K562 (cell line): ENCODE measurements at regions not wholly inside any gene's neighbourhood (a gene's known extent, or its start where the extent isn't known, plus 50 kb on each side); places are given as distances from the start of the nearest gene placed in this dataset.

Source experiments
- CEBPG ChIP-seq, 3 experiments: fragments of 200-800 bp in 1 of 3; sonication (Bioruptor generic) in 1 of 3; sonication (generic) in 1 of 3; formaldehyde crosslinking in 1 of 3; IDR thresholded peaks in 2 of 3; conservative IDR thresholded peaks in 1 of 3; 2 replicates each; pipeline versions ENCODE4 v1.6.1 to v1.8.0; 2016 to 2022; ENCODE audit warnings: missing compliant biosample characterization in 2 of 3, missing genetic modification characterization in 2 of 3, mild to moderate bottlenecking in 1 of 3, missing genetic modification reagents in 1 of 3
- PCBP1 ChIP-seq: fragments of 200-400 bp; formaldehyde crosslinking; IDR thresholded peaks from 2 replicates; pipeline ENCODE4 v1.6.1; 2018; ENCODE audit warnings: mild to moderate bottlenecking, low read depth, low read length; ENCODE audit not compliant: poor library complexity, severe bottlenecking
- ZBTB43 ChIP-seq: sonication (generic); formaldehyde crosslinking; IDR thresholded peaks from 2 replicates; pipeline ENCODE4 v1.8.0; 2023; ENCODE audit warnings: mild to moderate bottlenecking, missing genetic modification reagents
- TF ChIP-seq, protein P1 (sequence below): fragments of 200-600 bp; sonication (generic); IDR thresholded peaks from one replicate; pipeline ENCODE4 v1.6.1; 2012; ENCODE audit warnings: mild to moderate bottlenecking, low read depth, low read length, inconsistent platforms
- TF ChIP-seq, protein P2 (sequence below), 2 experiments: fragments of 450-650 bp; IDR thresholded peaks; 2 replicates each; pipeline ENCODE4 v1.6.1; 2016; ENCODE audit warnings: mild to moderate bottlenecking in 2 of 2, borderline replicate concordance in 1 of 2, low read depth in 1 of 2, moderate library complexity in 1 of 2

- TF ChIP-seq, protein P1, sequence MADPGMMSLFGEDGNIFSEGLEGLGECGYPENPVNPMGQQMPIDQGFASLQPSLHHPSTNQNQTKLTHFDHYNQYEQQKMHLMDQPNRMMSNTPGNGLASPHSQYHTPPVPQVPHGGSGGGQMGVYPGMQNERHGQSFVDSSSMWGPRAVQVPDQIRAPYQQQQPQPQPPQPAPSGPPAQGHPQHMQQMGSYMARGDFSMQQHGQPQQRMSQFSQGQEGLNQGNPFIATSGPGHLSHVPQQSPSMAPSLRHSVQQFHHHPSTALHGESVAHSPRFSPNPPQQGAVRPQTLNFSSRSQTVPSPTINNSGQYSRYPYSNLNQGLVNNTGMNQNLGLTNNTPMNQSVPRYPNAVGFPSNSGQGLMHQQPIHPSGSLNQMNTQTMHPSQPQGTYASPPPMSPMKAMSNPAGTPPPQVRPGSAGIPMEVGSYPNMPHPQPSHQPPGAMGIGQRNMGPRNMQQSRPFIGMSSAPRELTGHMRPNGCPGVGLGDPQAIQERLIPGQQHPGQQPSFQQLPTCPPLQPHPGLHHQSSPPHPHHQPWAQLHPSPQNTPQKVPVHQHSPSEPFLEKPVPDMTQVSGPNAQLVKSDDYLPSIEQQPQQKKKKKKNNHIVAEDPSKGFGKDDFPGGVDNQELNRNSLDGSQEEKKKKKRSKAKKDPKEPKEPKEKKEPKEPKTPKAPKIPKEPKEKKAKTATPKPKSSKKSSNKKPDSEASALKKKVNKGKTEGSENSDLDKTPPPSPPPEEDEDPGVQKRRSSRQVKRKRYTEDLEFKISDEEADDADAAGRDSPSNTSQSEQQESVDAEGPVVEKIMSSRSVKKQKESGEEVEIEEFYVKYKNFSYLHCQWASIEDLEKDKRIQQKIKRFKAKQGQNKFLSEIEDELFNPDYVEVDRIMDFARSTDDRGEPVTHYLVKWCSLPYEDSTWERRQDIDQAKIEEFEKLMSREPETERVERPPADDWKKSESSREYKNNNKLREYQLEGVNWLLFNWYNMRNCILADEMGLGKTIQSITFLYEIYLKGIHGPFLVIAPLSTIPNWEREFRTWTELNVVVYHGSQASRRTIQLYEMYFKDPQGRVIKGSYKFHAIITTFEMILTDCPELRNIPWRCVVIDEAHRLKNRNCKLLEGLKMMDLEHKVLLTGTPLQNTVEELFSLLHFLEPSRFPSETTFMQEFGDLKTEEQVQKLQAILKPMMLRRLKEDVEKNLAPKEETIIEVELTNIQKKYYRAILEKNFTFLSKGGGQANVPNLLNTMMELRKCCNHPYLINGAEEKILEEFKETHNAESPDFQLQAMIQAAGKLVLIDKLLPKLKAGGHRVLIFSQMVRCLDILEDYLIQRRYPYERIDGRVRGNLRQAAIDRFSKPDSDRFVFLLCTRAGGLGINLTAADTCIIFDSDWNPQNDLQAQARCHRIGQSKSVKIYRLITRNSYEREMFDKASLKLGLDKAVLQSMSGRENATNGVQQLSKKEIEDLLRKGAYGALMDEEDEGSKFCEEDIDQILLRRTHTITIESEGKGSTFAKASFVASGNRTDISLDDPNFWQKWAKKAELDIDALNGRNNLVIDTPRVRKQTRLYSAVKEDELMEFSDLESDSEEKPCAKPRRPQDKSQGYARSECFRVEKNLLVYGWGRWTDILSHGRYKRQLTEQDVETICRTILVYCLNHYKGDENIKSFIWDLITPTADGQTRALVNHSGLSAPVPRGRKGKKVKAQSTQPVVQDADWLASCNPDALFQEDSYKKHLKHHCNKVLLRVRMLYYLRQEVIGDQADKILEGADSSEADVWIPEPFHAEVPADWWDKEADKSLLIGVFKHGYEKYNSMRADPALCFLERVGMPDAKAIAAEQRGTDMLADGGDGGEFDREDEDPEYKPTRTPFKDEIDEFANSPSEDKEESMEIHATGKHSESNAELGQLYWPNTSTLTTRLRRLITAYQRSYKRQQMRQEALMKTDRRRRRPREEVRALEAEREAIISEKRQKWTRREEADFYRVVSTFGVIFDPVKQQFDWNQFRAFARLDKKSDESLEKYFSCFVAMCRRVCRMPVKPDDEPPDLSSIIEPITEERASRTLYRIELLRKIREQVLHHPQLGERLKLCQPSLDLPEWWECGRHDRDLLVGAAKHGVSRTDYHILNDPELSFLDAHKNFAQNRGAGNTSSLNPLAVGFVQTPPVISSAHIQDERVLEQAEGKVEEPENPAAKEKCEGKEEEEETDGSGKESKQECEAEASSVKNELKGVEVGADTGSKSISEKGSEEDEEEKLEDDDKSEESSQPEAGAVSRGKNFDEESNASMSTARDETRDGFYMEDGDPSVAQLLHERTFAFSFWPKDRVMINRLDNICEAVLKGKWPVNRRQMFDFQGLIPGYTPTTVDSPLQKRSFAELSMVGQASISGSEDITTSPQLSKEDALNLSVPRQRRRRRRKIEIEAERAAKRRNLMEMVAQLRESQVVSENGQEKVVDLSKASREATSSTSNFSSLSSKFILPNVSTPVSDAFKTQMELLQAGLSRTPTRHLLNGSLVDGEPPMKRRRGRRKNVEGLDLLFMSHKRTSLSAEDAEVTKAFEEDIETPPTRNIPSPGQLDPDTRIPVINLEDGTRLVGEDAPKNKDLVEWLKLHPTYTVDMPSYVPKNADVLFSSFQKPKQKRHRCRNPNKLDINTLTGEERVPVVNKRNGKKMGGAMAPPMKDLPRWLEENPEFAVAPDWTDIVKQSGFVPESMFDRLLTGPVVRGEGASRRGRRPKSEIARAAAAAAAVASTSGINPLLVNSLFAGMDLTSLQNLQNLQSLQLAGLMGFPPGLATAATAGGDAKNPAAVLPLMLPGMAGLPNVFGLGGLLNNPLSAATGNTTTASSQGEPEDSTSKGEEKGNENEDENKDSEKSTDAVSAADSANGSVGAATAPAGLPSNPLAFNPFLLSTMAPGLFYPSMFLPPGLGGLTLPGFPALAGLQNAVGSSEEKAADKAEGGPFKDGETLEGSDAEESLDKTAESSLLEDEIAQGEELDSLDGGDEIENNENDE: no peak
- TF ChIP-seq ZBTB43: no peak
- no peak for TF ChIP-seq CEBPG (CRISPR knock-in tag; IDR thresholded peaks at IDR 0.05)
- TF ChIP-seq CEBPG (tag; conservative IDR thresholded peaks at IDR 0.05 in 1 of 2, IDR thresholded peaks at IDR 0.05 in 1 of 2): no peak
- no peak for TF ChIP-seq PCBP1
- TF ChIP-seq, protein P2, sequence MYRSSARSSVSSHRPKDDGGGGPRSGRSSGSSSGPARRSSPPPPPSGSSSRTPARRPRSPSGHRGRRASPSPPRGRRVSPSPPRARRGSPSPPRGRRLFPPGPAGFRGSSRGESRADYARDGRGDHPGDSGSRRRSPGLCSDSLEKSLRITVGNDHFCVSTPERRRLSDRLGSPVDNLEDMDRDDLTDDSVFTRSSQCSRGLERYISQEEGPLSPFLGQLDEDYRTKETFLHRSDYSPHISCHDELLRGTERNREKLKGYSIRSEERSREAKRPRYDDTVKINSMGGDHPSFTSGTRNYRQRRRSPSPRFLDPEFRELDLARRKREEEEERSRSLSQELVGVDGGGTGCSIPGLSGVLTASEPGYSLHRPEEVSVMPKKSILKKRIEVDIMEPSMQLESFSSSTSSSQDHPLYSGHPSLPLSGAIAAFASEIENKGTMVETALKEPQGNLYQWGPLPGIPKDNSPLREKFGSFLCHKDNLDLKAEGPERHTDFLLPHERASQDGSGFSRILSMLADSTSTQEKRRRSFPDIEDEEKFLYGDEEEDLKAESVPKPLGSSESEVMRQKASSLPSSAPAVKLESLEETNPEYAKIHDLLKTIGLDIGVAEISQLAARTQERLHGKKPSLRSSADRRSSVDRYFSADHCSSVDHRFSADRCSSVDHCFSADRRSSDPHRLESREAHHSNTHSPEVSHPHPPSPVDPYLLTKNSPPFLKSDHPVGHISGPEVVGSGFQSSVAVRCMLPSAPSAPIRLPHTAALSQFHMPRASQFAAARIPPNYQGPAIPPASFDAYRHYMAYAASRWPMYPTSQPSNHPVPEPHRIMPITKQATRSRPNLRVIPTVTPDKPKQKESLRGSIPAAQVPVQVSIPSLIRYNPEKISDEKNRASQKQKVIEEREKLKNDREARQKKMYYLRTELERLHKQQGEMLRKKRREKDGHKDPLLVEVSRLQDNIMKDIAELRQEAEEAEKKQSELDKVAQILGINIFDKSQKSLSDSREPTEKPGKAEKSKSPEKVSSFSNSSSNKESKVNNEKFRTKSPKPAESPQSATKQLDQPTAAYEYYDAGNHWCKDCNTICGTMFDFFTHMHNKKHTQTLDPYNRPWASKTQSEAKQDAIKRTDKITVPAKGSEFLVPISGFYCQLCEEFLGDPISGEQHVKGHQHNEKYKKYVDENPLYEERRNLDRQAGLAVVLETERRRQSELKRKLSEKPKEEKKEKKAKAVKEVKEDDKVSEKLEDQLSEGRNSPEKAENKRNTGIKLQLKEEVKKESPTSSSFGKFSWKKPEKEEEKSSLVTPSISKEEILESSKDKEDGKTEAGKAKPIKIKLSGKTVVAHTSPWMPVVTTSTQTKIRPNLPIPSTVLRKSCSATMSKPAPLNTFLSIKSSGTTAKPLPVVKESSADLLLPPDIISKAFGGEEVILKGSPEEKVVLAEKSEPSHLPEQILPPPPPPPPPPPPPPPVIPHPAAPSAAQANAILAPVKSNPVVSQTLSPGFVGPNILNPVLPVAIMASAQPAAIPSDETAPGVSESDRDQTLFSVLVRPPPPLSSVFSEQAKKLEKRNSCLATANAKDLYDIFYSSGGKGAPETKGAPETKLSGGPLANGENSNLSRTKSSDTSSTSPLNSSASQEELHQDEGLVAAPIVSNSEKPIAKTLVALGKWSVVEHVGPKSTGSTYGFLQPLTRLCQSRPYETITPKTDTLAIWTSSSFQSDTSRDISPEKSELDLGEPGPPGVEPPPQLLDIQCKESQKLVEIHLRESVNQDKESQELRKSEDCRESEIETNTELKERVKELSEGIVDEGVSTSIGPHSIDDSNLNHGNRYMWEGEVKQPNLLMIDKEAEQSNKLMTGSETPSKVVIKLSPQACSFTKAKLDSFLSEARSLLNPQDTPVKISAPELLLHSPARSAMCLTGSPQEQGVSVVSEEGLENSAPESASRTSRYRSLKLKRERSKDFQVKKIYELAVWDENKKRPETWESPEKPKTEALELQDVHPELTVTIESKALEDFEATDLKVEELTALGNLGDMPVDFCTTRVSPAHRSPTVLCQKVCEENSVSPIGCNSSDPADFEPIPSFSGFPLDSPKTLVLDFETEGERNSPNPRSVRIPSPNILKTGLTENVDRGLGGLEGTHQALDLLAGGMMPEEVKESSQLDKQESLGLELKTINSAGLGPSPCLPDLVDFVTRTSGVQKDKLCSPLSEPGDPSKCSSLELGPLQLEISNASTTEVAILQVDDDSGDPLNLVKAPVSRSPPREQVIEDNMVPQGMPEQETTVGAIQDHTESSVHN (IDR thresholded peaks at IDR 0.05; ENCODE audit: borderline replicate concordance in 1 of 2, low read depth in 1 of 2): no peak
Measured at GRCh38 chr15:79617071-79617470, 184.9 kb downstream of the MINAR1 start (continued).
